ENCODE measurements at regions not wholly inside any gene's neighbourhood (a gene's known extent, or its start where the extent isn't known, plus 50 kb on each side); places are given as distances from the start of the nearest gene placed in this dataset.

- Histone ChIP-seq H2AFZ (ENCODE audit: control insufficient read depth, low read length) (no peak overlapping the region), H3K27ac (ENCODE audit: control insufficient read depth, insufficient read depth, low read length) (no peak overlapping the region), H3K4me1 (ENCODE audit: control insufficient read depth, extremely low read depth, insufficient read depth, low read length) (peaks cover 3% of the 10 kb centered on the region), H3K36me3 (ENCODE audit: control insufficient read depth in 2 of 2, extremely low read depth in 1 of 2, insufficient read depth in 2 of 2, low read length in 2 of 2) (no peaks in the 10 kb centered on the region), H3K9me1 (ENCODE audit: control insufficient read depth, extremely low read depth, insufficient read depth, low read length) (no peaks in the 10 kb centered on the region), H3K27me3 (ENCODE audit: control insufficient read depth, extremely low read depth, insufficient read depth, low read length) (no peaks in the 10 kb centered on the region), H3K9me3 (ENCODE audit: control insufficient read depth, low read depth, low read length) (no peaks in the 10 kb centered on the region), H3K4me2 (ENCODE audit: control insufficient read depth, extremely low read depth, insufficient read depth, low read depth, low read length) (no peak overlapping the region), H4K20me1 (ENCODE audit: control insufficient read depth, extremely low read depth, insufficient read depth, low read length) (no peaks in the 10 kb centered on the region), H3K79me2 (ENCODE audit: control insufficient read depth, insufficient read depth, low read length) (no peaks in the 10 kb centered on the region), H3K9ac (ENCODE audit: control insufficient read depth, extremely low read depth, insufficient read depth, low read length) (no peak overlapping the region), H3K4me3 (ENCODE audit: control insufficient read depth in 2 of 3, extremely low read depth in 1 of 3, insufficient read depth in 2 of 3, low read depth in 1 of 3, low read length in 3 of 3) (no peak overlapping the region)
- no peak for DNase-seq (ENCODE audit: low read depth, low spot score)
- FAIRE-seq: no peak
- TF ChIP-seq CTCF (optimal IDR thresholded peaks at IDR 0.05 in 1 of 3, IDR thresholded peaks at IDR 0.05 in 1 of 3, conservative IDR thresholded peaks at IDR 0.05 in 1 of 3; ENCODE audit: extremely low read depth in 1 of 3, insufficient read depth in 2 of 3, low read length in 3 of 3) (no peak), EZH2 (IDR thresholded peaks at IDR 0.05; ENCODE audit: low read length) (no peak)
- dilution Hi-C loops (cut with MboI; ENCODE audit: extremely low pct_ligation_motif_present, low sequenced_read_pairs): no loop called here
Observed at GRCh38 chr3:94179059-94179458, 116.2 kb downstream of the NSUN3 start.

- Histone ChIP-seq H3K9me1 (ENCODE audit: control insufficient read depth, extremely low read depth, insufficient read depth, low read length) (no peaks in the 10 kb centered on the region), H4K20me1 (ENCODE audit: control insufficient read depth, extremely low read depth, insufficient read depth, low read length) (no peaks in the 10 kb centered on the region), H3K27me3 (ENCODE audit: control insufficient read depth, extremely low read depth, insufficient read depth, low read length) (no peaks in the 10 kb centered on the region), H3K79me2 (ENCODE audit: control insufficient read depth, insufficient read depth, low read length) (no peaks in the 10 kb centered on the region), H2AFZ (ENCODE audit: control insufficient read depth, low read length) (no peak overlapping the region), H3K9me3 (ENCODE audit: control insufficient read depth, low read depth, low read length) (no peaks in the 10 kb centered on the region), H3K9ac (ENCODE audit: control insufficient read depth, extremely low read depth, insufficient read depth, low read length) (no peak overlapping the region), H3K27ac (ENCODE audit: control insufficient read depth, insufficient read depth, low read length) (no peak overlapping the region), H3K4me2 (ENCODE audit: control insufficient read depth, extremely low read depth, insufficient read depth, low read depth, low read length) (no peak overlapping the region), H3K36me3 (ENCODE audit: control insufficient read depth in 2 of 2, extremely low read depth in 1 of 2, insufficient read depth in 2 of 2, low read length in 2 of 2) (no peaks in the 10 kb centered on the region), H3K4me1 (ENCODE audit: control insufficient read depth, extremely low read depth, insufficient read depth, low read length) (peaks cover 18% of the 10 kb centered on the region), H3K4me3 (ENCODE audit: control insufficient read depth in 2 of 3, extremely low read depth in 1 of 3, insufficient read depth in 2 of 3, low read depth in 1 of 3, low read length in 3 of 3) (no peak overlapping the region)
- dilution Hi-C loops (cut with MboI; ENCODE audit: extremely low pct_ligation_motif_present, low sequenced_read_pairs): no loop called here
- FAIRE-seq (no peak), DNase-seq (ENCODE audit: low read depth, low spot score) (no peak)
- no peak for TF ChIP-seq EZH2 (IDR thresholded peaks at IDR 0.05; ENCODE audit: low read length)
- no peak for TF ChIP-seq CTCF (optimal IDR thresholded peaks at IDR 0.05 in 1 of 3, IDR thresholded peaks at IDR 0.05 in 1 of 3, conservative IDR thresholded peaks at IDR 0.05 in 1 of 3; ENCODE audit: extremely low read depth in 1 of 3, insufficient read depth in 2 of 3, low read length in 3 of 3)
Observed at GRCh38 chr3:94183551-94183950, 120.7 kb downstream of the NSUN3 start.

All from keratinocyte (primary cell).